Mammary epithelial cell (primary cell): ENCODE measurements at regions not wholly inside any gene's neighbourhood (a gene's known extent, or its start where the extent isn't known, plus 50 kb on each side); places are given as distances from the start of the nearest gene placed in this dataset.

Experiments used
- CTCF ChIP-seq, 2 donors: IDR thresholded peaks in 1 of 2; conservative IDR thresholded peaks in 1 of 2; 2 replicates each; pipeline ENCODE4 v1.5.1; 2011 to 2012; ENCODE audit warnings: inconsistent platforms in 2 of 2, low read length in 2 of 2, mild to moderate bottlenecking in 2 of 2, control low read depth in 1 of 2, low read depth in 1 of 2; ENCODE audit not compliant: insufficient read depth in 1 of 2; ENCODE audit errors: extremely low read depth in 1 of 2
- EZH2 ChIP-seq: IDR thresholded peaks from 2 replicates; pipeline ENCODE4 v1.6.1; 2012; ENCODE audit warnings: low read length, inconsistent platforms, borderline replicate concordance

GRCh38 chr7:69358163-69358821, 240.0 kb upstream of the AUTS2 start:
- TF ChIP-seq CTCF (conservative IDR thresholded peaks at IDR 0.05 in 1 of 2, IDR thresholded peaks at IDR 0.05 in 1 of 2; ENCODE audit: extremely low read depth in 1 of 2, insufficient read depth in 1 of 2, low read depth in 1 of 2, low read length in 2 of 2) = no peak
- TF ChIP-seq EZH2 = no peak
